ENCODE measurements at regions not wholly inside any gene's neighbourhood (a gene's known extent, or its start where the extent isn't known, plus 50 kb on each side); places are given as distances from the start of the nearest gene placed in this dataset.

- no peak for DNase-seq
Measured at GRCh38 chr6:147759093-147759492, 250.6 kb downstream of the SAMD5 start.

GRCh38 chr6:147759536-147759935 lies 251.0 kb downstream of the SAMD5 start:
- DNase-seq = no peak

- no peak for DNase-seq
Measured at GRCh38 chr6:147765541-147765940, 257.1 kb downstream of the SAMD5 start.

- DNase-seq = no peak
Measured at GRCh38 chr6:147768969-147769368, 260.5 kb downstream of the SAMD5 start.

GRCh38 chr6:147769496-147770087 lies 261.1 kb downstream of the SAMD5 start:
- no peak for DNase-seq

GRCh38 chr6:147770221-147770620 lies 261.7 kb downstream of the SAMD5 start:
- no peak for DNase-seq

- no peak for DNase-seq
Measured at GRCh38 chr6:147772724-147773123, 264.2 kb downstream of the SAMD5 start.

GRCh38 chr6:147774856-147775255 lies 266.4 kb downstream of the SAMD5 start:
- no peak for DNase-seq

GRCh38 chr6:147776631-147777213 lies 268.2 kb downstream of the SAMD5 start:
- no peak for DNase-seq

GRCh38 chr6:147779624-147780023 lies 271.1 kb downstream of the SAMD5 start:
- no peak for DNase-seq

GRCh38 chr6:147782302-147782701 lies 273.8 kb downstream of the SAMD5 start:
- peak; percentile 78 for DNase-seq

GRCh38 chr6:147784371-147784770 lies 275.9 kb downstream of the SAMD5 start:
- no peak for DNase-seq

- no peak for DNase-seq
Measured at GRCh38 chr6:147787417-147787816, 278.9 kb downstream of the SAMD5 start.

- no peak for DNase-seq
Measured at GRCh38 chr6:147789430-147789947, 281.0 kb downstream of the SAMD5 start.

- no peak for DNase-seq
Measured at GRCh38 chr6:147793871-147794643, 285.6 kb downstream of the SAMD5 start.

GRCh38 chr6:147802459-147802858 lies 294.0 kb downstream of the SAMD5 start:
- DNase-seq = peak; percentile 10

- no peak for DNase-seq
Measured at GRCh38 chr6:147805155-147805554, 296.7 kb downstream of the SAMD5 start.

GRCh38 chr6:147806697-147807096 lies 298.2 kb downstream of the SAMD5 start:
- DNase-seq = no peak

- no peak for DNase-seq
Measured at GRCh38 chr6:147808640-147809039, 300.1 kb downstream of the SAMD5 start.

GRCh38 chr6:147811913-147812629 lies 303.6 kb downstream of the SAMD5 start:
- no peak for DNase-seq

- DNase-seq = no peak
Measured at GRCh38 chr6:147817042-147817689, 308.7 kb downstream of the SAMD5 start.

GRCh38 chr6:147820520-147820919 lies 312.0 kb downstream of the SAMD5 start:
- DNase-seq = no peak

Data from fibroblast of skin of back (primary cell).